Tibial nerve (tissue), 3 donors: ENCODE measurements at regions not wholly inside any gene's neighbourhood (a gene's known extent, or its start where the extent isn't known, plus 50 kb on each side); places are given as distances from the start of the nearest gene placed in this dataset.

Experiments
- POLR2A ChIP-seq, 2 donors: fragments of 450-650 bp; IDR thresholded peaks; one replicate each; pipeline ENCODE4 v1.6.1; 2017; ENCODE audit warnings: antibody characterized with exemption in 2 of 2, mild to moderate bottlenecking in 2 of 2, moderate library complexity in 2 of 2
- TF ChIP-seq, protein P1 (sequence below), 5 experiments: fragments of 200-600 bp in 3 of 5; fragments of 450-650 bp in 2 of 5; sonication (generic) in 3 of 5; IDR thresholded peaks; one replicate each; pipeline ENCODE4 v1.5.1; 2016 to 2019; ENCODE audit warnings: antibody characterized with exemption in 5 of 5, mild to moderate bottlenecking in 3 of 5, moderate library complexity in 2 of 5

DNA sequence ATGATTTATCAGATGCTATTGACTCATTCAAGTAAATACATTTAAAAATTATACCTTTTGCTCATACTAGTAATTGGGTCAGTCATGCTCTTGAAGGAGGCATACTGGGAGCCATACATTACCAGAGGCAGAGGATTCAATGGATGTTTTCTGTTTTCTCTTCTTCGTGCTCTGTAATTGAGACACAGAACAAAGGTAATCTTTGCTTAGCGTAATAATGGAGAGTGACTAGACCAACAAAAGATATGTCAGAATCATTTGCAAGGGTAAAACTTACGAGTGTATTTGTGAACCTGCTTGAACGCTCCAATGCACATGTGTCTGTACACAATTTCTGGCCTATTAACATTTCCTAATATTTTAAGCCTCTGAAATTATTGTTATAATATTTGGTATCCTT lies 296.4 kb downstream of the FOXG1 start:
- TF ChIP-seq, protein P1, sequence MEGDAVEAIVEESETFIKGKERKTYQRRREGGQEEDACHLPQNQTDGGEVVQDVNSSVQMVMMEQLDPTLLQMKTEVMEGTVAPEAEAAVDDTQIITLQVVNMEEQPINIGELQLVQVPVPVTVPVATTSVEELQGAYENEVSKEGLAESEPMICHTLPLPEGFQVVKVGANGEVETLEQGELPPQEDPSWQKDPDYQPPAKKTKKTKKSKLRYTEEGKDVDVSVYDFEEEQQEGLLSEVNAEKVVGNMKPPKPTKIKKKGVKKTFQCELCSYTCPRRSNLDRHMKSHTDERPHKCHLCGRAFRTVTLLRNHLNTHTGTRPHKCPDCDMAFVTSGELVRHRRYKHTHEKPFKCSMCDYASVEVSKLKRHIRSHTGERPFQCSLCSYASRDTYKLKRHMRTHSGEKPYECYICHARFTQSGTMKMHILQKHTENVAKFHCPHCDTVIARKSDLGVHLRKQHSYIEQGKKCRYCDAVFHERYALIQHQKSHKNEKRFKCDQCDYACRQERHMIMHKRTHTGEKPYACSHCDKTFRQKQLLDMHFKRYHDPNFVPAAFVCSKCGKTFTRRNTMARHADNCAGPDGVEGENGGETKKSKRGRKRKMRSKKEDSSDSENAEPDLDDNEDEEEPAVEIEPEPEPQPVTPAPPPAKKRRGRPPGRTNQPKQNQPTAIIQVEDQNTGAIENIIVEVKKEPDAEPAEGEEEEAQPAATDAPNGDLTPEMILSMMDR (IDR thresholded peaks at IDR 0.05), result no peak
- no peak for TF ChIP-seq POLR2A (IDR thresholded peaks at IDR 0.05)
